Spleen (tissue), 7 donors: ENCODE measurements at regions not wholly inside any gene's neighbourhood (a gene's known extent, or its start where the extent isn't known, plus 50 kb on each side); places are given as distances from the start of the nearest gene placed in this dataset.

Experiments used
- CTCF ChIP-seq, 11 experiments: fragments of 200-600 bp in 7 of 11; fragments of 450-650 bp in 4 of 11; sonication (generic) in 4 of 11; IDR thresholded peaks in 8 of 11; conservative IDR thresholded peaks in 3 of 11; 1 replicate in 7 of 11; 2 replicates in 4 of 11; pipeline versions ENCODE4 v1.4.0 to v1.8.0; 2016 to 2021; ENCODE audit warnings: antibody characterized with exemption in 11 of 11, inconsistent platforms in 4 of 11, mild to moderate bottlenecking in 1 of 11
- POLR2A ChIP-seq, 3 donors: fragments of 450-650 bp; IDR thresholded peaks; one replicate each; pipeline ENCODE4 v1.5.1; 2017; ENCODE audit warnings: antibody characterized with exemption in 3 of 3, mild to moderate bottlenecking in 1 of 3
- POLR2AphosphoS5 ChIP-seq, 3 donors: sonication (generic); formaldehyde crosslinking; IDR thresholded peaks; one replicate each; pipeline ENCODE4 v1.5.1; 2017; ENCODE audit warnings: antibody characterized with exemption in 3 of 3
- donor health status: DM: no; HTN: no; CAD: no; lungs with moderate emphysema.
- donor health status: DM: no; HTN: no; CAD: no.
- donor health status: DM: no; HTN: no; CAD: no.

GRCh38 chr7:25839084-25839769 lies 312.8 kb upstream of the NFE2L3 start:
- TF ChIP-seq POLR2AphosphoS5 (IDR thresholded peaks at IDR 0.05) (no peak), CTCF (IDR thresholded peaks at IDR 0.05 in 8 of 11, conservative IDR thresholded peaks at IDR 0.05 in 3 of 11) (no peak), POLR2A (IDR thresholded peaks at IDR 0.05) (no peak)
